ENCODE measurements at regions not wholly inside any gene's neighbourhood (a gene's known extent, or its start where the extent isn't known, plus 50 kb on each side); places are given as distances from the start of the nearest gene placed in this dataset.

DNA sequence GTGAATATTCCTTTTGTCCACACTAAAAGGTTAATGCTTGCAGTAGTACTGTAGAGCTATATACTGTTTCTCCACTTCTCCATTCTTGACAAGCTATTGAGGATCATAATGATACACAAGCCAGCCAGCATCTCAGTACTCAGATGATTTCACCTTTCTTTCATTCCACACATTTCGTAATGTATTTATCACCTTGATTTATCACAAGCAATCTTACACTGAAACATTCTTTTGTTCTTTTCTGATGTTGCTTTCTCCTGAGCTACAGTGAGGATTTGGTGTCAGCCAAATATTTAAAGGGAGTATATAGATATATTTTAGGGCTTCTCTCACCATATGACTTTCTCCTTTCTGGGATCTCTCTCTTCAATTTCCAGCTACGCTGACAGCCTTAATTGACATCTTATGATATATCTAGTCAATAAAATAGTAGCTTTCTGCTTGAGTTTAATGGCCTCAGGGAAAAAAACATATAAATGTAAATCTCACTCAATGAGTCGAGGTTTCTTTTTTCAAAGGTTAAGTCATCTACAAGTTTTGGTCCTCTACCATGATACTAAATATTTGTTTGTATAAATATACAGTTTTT is 1327.0 kb downstream of the NSUN3 start:
- TF ChIP-seq, protein P1, sequence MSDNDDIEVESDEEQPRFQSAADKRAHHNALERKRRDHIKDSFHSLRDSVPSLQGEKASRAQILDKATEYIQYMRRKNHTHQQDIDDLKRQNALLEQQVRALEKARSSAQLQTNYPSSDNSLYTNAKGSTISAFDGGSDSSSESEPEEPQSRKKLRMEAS (IDR thresholded peaks at IDR 0.05): no peak
- TF ChIP-seq, protein P2, sequence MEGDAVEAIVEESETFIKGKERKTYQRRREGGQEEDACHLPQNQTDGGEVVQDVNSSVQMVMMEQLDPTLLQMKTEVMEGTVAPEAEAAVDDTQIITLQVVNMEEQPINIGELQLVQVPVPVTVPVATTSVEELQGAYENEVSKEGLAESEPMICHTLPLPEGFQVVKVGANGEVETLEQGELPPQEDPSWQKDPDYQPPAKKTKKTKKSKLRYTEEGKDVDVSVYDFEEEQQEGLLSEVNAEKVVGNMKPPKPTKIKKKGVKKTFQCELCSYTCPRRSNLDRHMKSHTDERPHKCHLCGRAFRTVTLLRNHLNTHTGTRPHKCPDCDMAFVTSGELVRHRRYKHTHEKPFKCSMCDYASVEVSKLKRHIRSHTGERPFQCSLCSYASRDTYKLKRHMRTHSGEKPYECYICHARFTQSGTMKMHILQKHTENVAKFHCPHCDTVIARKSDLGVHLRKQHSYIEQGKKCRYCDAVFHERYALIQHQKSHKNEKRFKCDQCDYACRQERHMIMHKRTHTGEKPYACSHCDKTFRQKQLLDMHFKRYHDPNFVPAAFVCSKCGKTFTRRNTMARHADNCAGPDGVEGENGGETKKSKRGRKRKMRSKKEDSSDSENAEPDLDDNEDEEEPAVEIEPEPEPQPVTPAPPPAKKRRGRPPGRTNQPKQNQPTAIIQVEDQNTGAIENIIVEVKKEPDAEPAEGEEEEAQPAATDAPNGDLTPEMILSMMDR (IDR thresholded peaks at IDR 0.05 in 2 of 3, conservative IDR thresholded peaks at IDR 0.05 in 1 of 3; ENCODE audit: borderline replicate concordance in 1 of 3, insufficient read depth in 1 of 3, low read depth in 2 of 3, low read length in 2 of 3): no peak
- TF ChIP-seq POLR2A (IDR thresholded peaks at IDR 0.05; ENCODE audit: borderline replicate concordance, extremely low read depth, insufficient read depth, insufficient read length): no peak
- TF ChIP-seq, protein P3, sequence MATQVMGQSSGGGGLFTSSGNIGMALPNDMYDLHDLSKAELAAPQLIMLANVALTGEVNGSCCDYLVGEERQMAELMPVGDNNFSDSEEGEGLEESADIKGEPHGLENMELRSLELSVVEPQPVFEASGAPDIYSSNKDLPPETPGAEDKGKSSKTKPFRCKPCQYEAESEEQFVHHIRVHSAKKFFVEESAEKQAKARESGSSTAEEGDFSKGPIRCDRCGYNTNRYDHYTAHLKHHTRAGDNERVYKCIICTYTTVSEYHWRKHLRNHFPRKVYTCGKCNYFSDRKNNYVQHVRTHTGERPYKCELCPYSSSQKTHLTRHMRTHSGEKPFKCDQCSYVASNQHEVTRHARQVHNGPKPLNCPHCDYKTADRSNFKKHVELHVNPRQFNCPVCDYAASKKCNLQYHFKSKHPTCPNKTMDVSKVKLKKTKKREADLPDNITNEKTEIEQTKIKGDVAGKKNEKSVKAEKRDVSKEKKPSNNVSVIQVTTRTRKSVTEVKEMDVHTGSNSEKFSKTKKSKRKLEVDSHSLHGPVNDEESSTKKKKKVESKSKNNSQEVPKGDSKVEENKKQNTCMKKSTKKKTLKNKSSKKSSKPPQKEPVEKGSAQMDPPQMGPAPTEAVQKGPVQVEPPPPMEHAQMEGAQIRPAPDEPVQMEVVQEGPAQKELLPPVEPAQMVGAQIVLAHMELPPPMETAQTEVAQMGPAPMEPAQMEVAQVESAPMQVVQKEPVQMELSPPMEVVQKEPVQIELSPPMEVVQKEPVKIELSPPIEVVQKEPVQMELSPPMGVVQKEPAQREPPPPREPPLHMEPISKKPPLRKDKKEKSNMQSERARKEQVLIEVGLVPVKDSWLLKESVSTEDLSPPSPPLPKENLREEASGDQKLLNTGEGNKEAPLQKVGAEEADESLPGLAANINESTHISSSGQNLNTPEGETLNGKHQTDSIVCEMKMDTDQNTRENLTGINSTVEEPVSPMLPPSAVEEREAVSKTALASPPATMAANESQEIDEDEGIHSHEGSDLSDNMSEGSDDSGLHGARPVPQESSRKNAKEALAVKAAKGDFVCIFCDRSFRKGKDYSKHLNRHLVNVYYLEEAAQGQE (IDR thresholded peaks at IDR 0.05; ENCODE audit: low read depth): no peak
- TF ChIP-seq ELF1 (IDR thresholded peaks at IDR 0.05; ENCODE audit: borderline replicate concordance, low read depth): no peak
- TF ChIP-seq FOSL1 (IDR thresholded peaks at IDR 0.05; ENCODE audit: low read depth): no peak
- TF ChIP-seq SP1 (IDR thresholded peaks at IDR 0.05; ENCODE audit: low read depth): no peak
- TF ChIP-seq EZH2 (IDR thresholded peaks at IDR 0.05): no peak
- no peak for TF ChIP-seq POLR2AphosphoS5 (IDR thresholded peaks at IDR 0.05; ENCODE audit: low read depth, low read length)
- TF ChIP-seq YY1 (IDR thresholded peaks at IDR 0.05; ENCODE audit: extremely low read depth, insufficient replicate concordance, low read depth, low read length): no peak
- TF ChIP-seq EZH2phosphoT487 (IDR thresholded peaks at IDR 0.05; ENCODE audit: borderline replicate concordance): no peak
- no peak for TF ChIP-seq ZFX (IDR thresholded peaks at IDR 0.05)
- TF ChIP-seq SIN3A (IDR thresholded peaks at IDR 0.05; ENCODE audit: low read depth): no peak
